Lower leg skin (tissue), 4 donors: ENCODE measurements at regions not wholly inside any gene's neighbourhood (a gene's known extent, or its start where the extent isn't known, plus 50 kb on each side); places are given as distances from the start of the nearest gene placed in this dataset.

Experiments used
- DNase-seq, 2 donors: peaks; one replicate each; pipeline ENCODE4 v3.0.0-alpha.2; 2019; ENCODE audit warnings: low spot score in 2 of 2
- H3K4me3 ChIP-seq: fragments of 200-600 bp; sonication (generic); 2 replicates; pipeline ENCODE4 v1.5.1; 2017; ENCODE audit warnings: mild to moderate bottlenecking, low read depth; ENCODE audit not compliant: poor library complexity, severe bottlenecking
- CTCF ChIP-seq, 3 donors: fragments of 450-650 bp; IDR thresholded peaks; one replicate each; pipeline ENCODE4 v1.5.1; 2016; ENCODE audit warnings: antibody characterized with exemption in 3 of 3, mild to moderate bottlenecking in 3 of 3, moderate library complexity in 2 of 3
- POLR2A ChIP-seq, 2 donors: fragments of 450-650 bp; IDR thresholded peaks; one replicate each; pipeline ENCODE4 v1.6.1; 2016 to 2017; ENCODE audit warnings: antibody characterized with exemption in 2 of 2, mild to moderate bottlenecking in 1 of 2, moderate library complexity in 1 of 2
- WGBS, 2 donors: methylation state at CpG; one replicate each; pipeline ENCODE4 v1.1.5; 2018; 5-methylcytosine and 5-hydroxymethylcytosine counted together
- intact Hi-C: fragments of 100-400 bp; cut with DNase I; formaldehyde crosslinking; loops from one replicate; pipeline ENCODE4 v1.15.0; 2023; ENCODE audit warnings: low total_unique reads

GRCh38 chr5:116669261-116670031 is 94.8 kb upstream of the SEMA6A start:
- intact Hi-C loops = no loop called here
- no peak for DNase-seq
- H3K4me3 ChIP-seq = no peak overlapping the region
- no peak for TF ChIP-seq CTCF (IDR thresholded peaks at IDR 0.05)
- TF ChIP-seq POLR2A (IDR thresholded peaks at IDR 0.05) = no peak
- WGBS, 2 donors = 40 to 50% methylated on average over 4 of the region's 4 CpGs

- no peak for TF ChIP-seq CTCF (IDR thresholded peaks at IDR 0.05)
- no peak for TF ChIP-seq POLR2A (IDR thresholded peaks at IDR 0.05)
- 85 to 94% methylated on average over 1 of the region's 1 CpG for WGBS, 2 donors
- intact Hi-C loops = no loop called here
- no peak for DNase-seq
- H3K4me3 ChIP-seq = no peak overlapping the region
Observed at GRCh38 chr5:116668390-116668789, 93.8 kb upstream of the SEMA6A start.

GRCh38 chr5:116666901-116667300 is 92.3 kb upstream of the SEMA6A start:
- H3K4me3 ChIP-seq = no peak overlapping the region
- WGBS, 2 donors = 43 to 44% methylated on average over 3 of the region's 3 CpGs
- DNase-seq = no peak
- intact Hi-C loops = no loop called here
- TF ChIP-seq CTCF (IDR thresholded peaks at IDR 0.05) = no peak
- no peak for TF ChIP-seq POLR2A (IDR thresholded peaks at IDR 0.05)

- intact Hi-C loops = no loop called here
- WGBS, 2 donors = 71 to 77% methylated on average over 5 of the region's 5 CpGs
- no peak for TF ChIP-seq POLR2A (IDR thresholded peaks at IDR 0.05)
- TF ChIP-seq CTCF (IDR thresholded peaks at IDR 0.05) = no peak
- no peak overlapping the region for H3K4me3 ChIP-seq
- DNase-seq = no peak
Observed at GRCh38 chr5:116664988-116665387, 90.4 kb upstream of the SEMA6A start.

GRCh38 chr5:116663081-116663480 is 88.5 kb upstream of the SEMA6A start:
- H3K4me3 ChIP-seq = no peak overlapping the region
- DNase-seq = no peak
- WGBS, 2 donors = 68 to 86% methylated on average over 1 of the region's 1 CpG
- TF ChIP-seq POLR2A (IDR thresholded peaks at IDR 0.05) = no peak
- no peak for TF ChIP-seq CTCF (IDR thresholded peaks at IDR 0.05)
- intact Hi-C loops = no loop called here

GRCh38 chr5:116661419-116661818 is 86.8 kb upstream of the SEMA6A start:
- intact Hi-C loops = no loop called here
- no peak for DNase-seq
- no peak for TF ChIP-seq CTCF (IDR thresholded peaks at IDR 0.05)
- TF ChIP-seq POLR2A (IDR thresholded peaks at IDR 0.05) = no peak
- WGBS, 2 donors = 77 to 97% methylated on average over 4 of the region's 4 CpGs
- H3K4me3 ChIP-seq = no peak overlapping the region
